Effector memory CD8-positive, alpha-beta T cell (primary cell): ENCODE measurements at regions not wholly inside any gene's neighbourhood (a gene's known extent, or its start where the extent isn't known, plus 50 kb on each side); places are given as distances from the start of the nearest gene placed in this dataset.
"Not testable (repeated sequence)": the region's sequence is repeated elsewhere in the genome, so short reads cannot be mapped to it uniquely, and the experiment has no call there.

ENCODE experiments used
- ATAC-seq: fragments of 150-1000 bp; cut with Tn5 transposase; replicated peaks from 2 replicates; pipeline ENCODE4 v1.10.0; 2021; ENCODE audit warnings: mild to moderate bottlenecking, moderate library complexity
- DNase-seq, 3 experiments: peaks; one replicate each; pipeline ENCODE4 v3.0.0; 2021
- H3K27ac Mint-ChIP-seq, 2 donors: one replicate each; pipeline ENCODE4 v1.8.0; 2022; ENCODE audit warnings: mild to moderate bottlenecking in 2 of 2, mixed read lengths in 2 of 2, moderate library complexity in 2 of 2
- H3K27me3 Mint-ChIP-seq, 2 donors: one replicate each; pipeline ENCODE4 v1.8.0; 2022; ENCODE audit warnings: mixed read lengths in 2 of 2
- H3K36me3 Mint-ChIP-seq: one replicate; pipeline ENCODE4 v1.8.0; 2022; ENCODE audit warnings: mild to moderate bottlenecking, moderate library complexity, mixed read lengths; ENCODE audit not compliant: insufficient read depth
- H3K4me1 Mint-ChIP-seq, 2 donors: one replicate each; pipeline ENCODE4 v1.8.0; 2022; ENCODE audit warnings: low read depth in 2 of 2, mixed read lengths in 2 of 2
- H3K4me3 Mint-ChIP-seq, 2 donors: one replicate each; pipeline ENCODE4 v1.8.0; 2022; ENCODE audit warnings: mild to moderate bottlenecking in 2 of 2, mixed read lengths in 2 of 2, moderate library complexity in 2 of 2
- H3K9me3 Mint-ChIP-seq, 2 donors: one replicate each; pipeline ENCODE4 v1.8.0; 2022; ENCODE audit warnings: mixed read lengths in 2 of 2

DNA sequence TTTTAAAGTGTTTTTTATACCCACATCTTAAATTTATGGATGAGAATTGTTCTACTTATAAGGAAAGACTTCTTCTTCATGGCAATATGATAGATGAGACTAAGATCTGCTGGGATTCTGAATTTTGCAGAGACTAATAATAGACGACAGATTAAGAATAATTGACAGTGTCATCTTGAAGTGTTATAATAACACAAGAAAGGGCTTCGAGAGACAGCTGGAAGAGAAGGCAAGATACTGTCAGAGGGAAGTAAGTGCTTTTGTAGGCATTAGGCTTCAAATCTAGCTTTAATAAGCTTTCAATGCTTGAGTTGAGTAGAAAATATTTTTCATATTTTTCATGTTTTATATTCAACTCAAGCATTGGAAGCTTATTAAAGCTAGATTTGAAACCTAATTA is 797.6 kb upstream of the PABPC4L start:
- no peaks in the 10 kb centered on the region for H3K27me3 Mint-ChIP-seq
- H3K4me3 Mint-ChIP-seq, result no peak overlapping the region
- peaks cover 3 to 12% of the 10 kb centered on the region in 2 donors for H3K9me3 Mint-ChIP-seq
- no peak for DNase-seq
- no peaks in the 10 kb centered on the region for H3K36me3 Mint-ChIP-seq
- no peak for ATAC-seq
- no peaks in the 10 kb centered on the region for H3K4me1 Mint-ChIP-seq
- H3K27ac Mint-ChIP-seq, result no peak overlapping the region

GRCh38 chr4:134961963-134962362 is 760.4 kb upstream of the PABPC4L start:
- H3K4me3 Mint-ChIP-seq, result no peak overlapping the region
- no peak for DNase-seq
- H3K27me3 Mint-ChIP-seq, result no peaks in the 10 kb centered on the region
- ATAC-seq, result no peak
- peaks cover 3% of the 10 kb centered on the region for H3K36me3 Mint-ChIP-seq
- H3K9me3 Mint-ChIP-seq, result peaks cover 12 to 18% of the 10 kb centered on the region in 2 donors
- H3K27ac Mint-ChIP-seq, result no peak overlapping the region
- H3K4me1 Mint-ChIP-seq, result no peaks in the 10 kb centered on the region

DNA sequence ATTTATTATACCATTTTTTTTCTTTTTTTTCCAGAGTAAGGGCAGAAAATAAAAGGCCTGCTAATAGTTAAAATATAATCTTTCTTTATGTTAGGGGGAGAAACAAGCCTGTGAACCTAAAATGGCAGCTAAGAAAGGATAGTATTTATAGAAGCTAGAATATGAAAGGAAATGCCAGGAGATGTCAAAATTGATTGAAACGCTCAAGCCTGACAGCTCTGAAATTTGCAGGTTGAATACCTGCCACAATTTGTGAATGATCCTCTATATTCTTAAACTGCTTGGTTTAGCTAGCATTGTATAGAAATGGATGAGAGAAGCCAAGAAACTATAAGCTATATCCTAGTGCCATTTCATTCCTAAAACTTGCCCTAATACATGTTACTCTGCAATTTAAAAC is 757.3 kb upstream of the PABPC4L start:
- no peak overlapping the region for H3K27ac Mint-ChIP-seq
- no peaks in the 10 kb centered on the region for H3K27me3 Mint-ChIP-seq
- no peak for DNase-seq
- peaks cover 5 to 17% of the 10 kb centered on the region in 2 donors for H3K9me3 Mint-ChIP-seq
- H3K4me3 Mint-ChIP-seq, result no peak overlapping the region
- H3K4me1 Mint-ChIP-seq, result no peaks in the 10 kb centered on the region
- ATAC-seq, result no peak
- peaks cover 3% of the 10 kb centered on the region for H3K36me3 Mint-ChIP-seq

DNA sequence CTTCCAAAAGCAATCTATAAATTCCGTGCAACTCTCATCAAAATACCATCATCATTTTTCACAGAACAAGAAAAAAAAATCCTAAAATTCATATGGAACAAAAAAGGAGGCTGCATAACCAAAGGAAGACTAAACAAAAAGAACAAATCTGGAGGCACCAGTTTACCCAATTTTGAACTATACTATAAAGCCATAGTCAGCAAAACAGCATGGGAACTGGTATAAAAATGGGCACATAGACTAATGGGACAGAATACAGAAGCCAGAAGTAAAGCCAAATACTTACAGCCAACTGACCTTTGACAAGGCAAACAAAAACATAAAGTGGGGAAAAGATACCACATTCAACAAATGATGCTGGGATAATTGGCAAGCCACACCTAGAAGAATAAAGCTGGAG is 753.5 kb upstream of the PABPC4L start:
- H3K27me3 Mint-ChIP-seq, result no peaks in the 10 kb centered on the region
- ATAC-seq (no peak), DNase-seq (no peak)
- no peaks in the 10 kb centered on the region for H3K4me1 Mint-ChIP-seq
- no peak overlapping the region for H3K27ac Mint-ChIP-seq
- no peaks in the 10 kb centered on the region for H3K36me3 Mint-ChIP-seq
- no peak overlapping the region for H3K4me3 Mint-ChIP-seq
- H3K9me3 Mint-ChIP-seq, result peaks cover 7 to 24% of the 10 kb centered on the region in 2 donors

GRCh38 chr4:134952775-134953174 is 751.2 kb upstream of the PABPC4L start:
- no peaks in the 10 kb centered on the region for H3K36me3 Mint-ChIP-seq
- DNase-seq (no peak), ATAC-seq (no peak)
- H3K4me1 Mint-ChIP-seq, result no peaks in the 10 kb centered on the region
- no peaks in the 10 kb centered on the region for H3K27me3 Mint-ChIP-seq
- H3K4me3 Mint-ChIP-seq, result no peak overlapping the region
- H3K9me3 Mint-ChIP-seq, result peaks cover 4 to 24% of the 10 kb centered on the region in 2 donors
- no peak overlapping the region for H3K27ac Mint-ChIP-seq

GRCh38 chr4:134952305-134952704 is 750.7 kb upstream of the PABPC4L start:
- no peak overlapping the region for H3K27ac Mint-ChIP-seq
- no peak for ATAC-seq
- no peaks in the 10 kb centered on the region for H3K36me3 Mint-ChIP-seq
- peaks cover 4 to 24% of the 10 kb centered on the region in 2 donors for H3K9me3 Mint-ChIP-seq
- no peaks in the 10 kb centered on the region for H3K4me1 Mint-ChIP-seq
- H3K4me3 Mint-ChIP-seq, result no peak overlapping the region
- H3K27me3 Mint-ChIP-seq, result no peaks in the 10 kb centered on the region
- no peak for DNase-seq

- Mint-ChIP-seq H3K36me3 (no peaks in the 10 kb centered on the region), H3K9me3 (peaks cover 3 to 16% of the 10 kb centered on the region in 2 donors), H3K4me3 (no peak overlapping the region), H3K4me1 (no peaks in the 10 kb centered on the region), H3K27ac (no peak overlapping the region), H3K27me3 (no peaks in the 10 kb centered on the region)
- DNase-seq (no peak), ATAC-seq (no peak)
These were observed 746.6 kb upstream of the PABPC4L start for GRCh38 chr4:134948110-134948642.

- Mint-ChIP-seq H3K27me3 (no peaks in the 10 kb centered on the region), H3K36me3 (no peaks in the 10 kb centered on the region), H3K9me3 (peaks cover 4 to 12% of the 10 kb centered on the region in 2 donors), H3K4me1 (no peaks in the 10 kb centered on the region), H3K4me3 (no peak overlapping the region), H3K27ac (no peak overlapping the region)
- DNase-seq, result no peak
- no peak for ATAC-seq
These were observed 742.5 kb upstream of the PABPC4L start for GRCh38 chr4:134944115-134944514.

GRCh38 chr4:134936014-134936413 is 734.4 kb upstream of the PABPC4L start:
- no peak for ATAC-seq
- Mint-ChIP-seq H3K36me3 (no peaks in the 10 kb centered on the region), H3K27me3 (no peaks in the 10 kb centered on the region), H3K4me3 (no peak overlapping the region), H3K4me1 (no peaks in the 10 kb centered on the region), H3K9me3 (peaks cover under 1 to 6% of the 10 kb centered on the region in 2 donors), H3K27ac (no peak overlapping the region)
- no peak for DNase-seq

- no peak overlapping the region for H3K4me3 Mint-ChIP-seq
- H3K9me3 Mint-ChIP-seq, result peaks cover 7 to 8% of the 10 kb centered on the region in 2 donors
- H3K27me3 Mint-ChIP-seq, result no peaks in the 10 kb centered on the region
- no peaks in the 10 kb centered on the region for H3K36me3 Mint-ChIP-seq
- no peaks in the 10 kb centered on the region for H3K4me1 Mint-ChIP-seq
- no peak for ATAC-seq
- H3K27ac Mint-ChIP-seq, result no peak overlapping the region
- no peak for DNase-seq
These were observed 733.7 kb upstream of the PABPC4L start for GRCh38 chr4:134935320-134935719.

DNA sequence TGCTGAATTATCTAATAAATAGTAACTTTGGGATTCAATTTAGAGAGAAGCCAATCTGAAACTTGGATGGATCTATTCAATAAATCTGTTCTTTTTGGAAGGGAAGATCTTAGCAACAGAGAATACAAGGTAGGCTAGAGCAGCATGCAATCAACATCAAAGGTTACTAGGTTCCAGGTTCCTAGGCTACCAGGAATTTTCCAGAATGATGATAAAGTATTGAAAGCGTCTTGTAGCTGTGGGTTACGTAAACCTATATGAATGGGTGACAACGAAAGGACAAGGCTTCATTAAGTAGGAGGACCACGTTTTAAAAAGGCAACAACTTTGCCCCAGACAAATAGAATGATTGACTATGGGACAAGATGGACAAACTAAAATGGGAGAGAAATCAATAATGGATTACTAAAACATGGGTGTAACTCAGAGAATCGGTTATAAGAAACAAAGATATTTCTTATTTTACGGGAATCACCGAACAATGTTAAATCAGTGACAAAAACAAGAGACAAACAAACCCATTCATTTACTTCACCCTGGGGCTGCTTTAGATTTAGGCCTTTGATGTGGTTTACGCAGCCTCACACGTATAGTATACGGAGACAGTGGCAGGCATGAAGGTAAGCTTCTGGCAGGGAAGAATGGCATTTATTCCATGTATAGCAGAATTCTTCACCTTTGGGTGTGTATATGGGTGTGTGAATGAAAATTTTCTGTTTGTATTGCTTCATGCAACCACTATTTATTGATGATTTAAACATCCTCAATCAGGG is 732.6 kb upstream of the PABPC4L start:
- H3K36me3 Mint-ChIP-seq, result no peaks in the 10 kb centered on the region
- peaks cover 6 to 9% of the 10 kb centered on the region in 2 donors for H3K9me3 Mint-ChIP-seq
- H3K27ac Mint-ChIP-seq, result no peak overlapping the region
- DNase-seq (no peak), ATAC-seq (no peak)
- no peak overlapping the region for H3K4me3 Mint-ChIP-seq
- H3K27me3 Mint-ChIP-seq, result no peaks in the 10 kb centered on the region
- no peaks in the 10 kb centered on the region for H3K4me1 Mint-ChIP-seq

- H3K27ac Mint-ChIP-seq, result no peak overlapping the region
These were observed 713.8 kb upstream of the PABPC4L start for GRCh38 chr4:134915355-134915754.

DNA sequence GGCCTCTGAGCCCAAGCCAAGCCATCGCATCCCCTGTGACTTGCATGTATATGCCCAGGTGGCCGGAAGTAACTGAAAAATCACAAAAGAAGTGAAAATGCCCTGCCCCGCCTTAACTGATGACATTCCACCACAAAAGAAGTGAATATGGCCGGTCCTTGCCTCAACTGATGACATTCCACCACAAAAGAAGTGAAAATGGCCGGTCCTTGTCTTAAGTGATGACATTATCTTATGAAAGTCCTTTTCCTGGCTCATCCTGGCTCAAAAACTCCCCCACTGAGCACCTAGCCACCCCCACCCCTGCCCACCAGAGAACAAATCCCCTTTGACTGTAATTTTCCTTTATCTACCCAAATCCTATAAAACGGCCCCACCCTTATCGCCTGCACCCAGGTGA is 712.7 kb upstream of the PABPC4L start:
- H3K4me1 Mint-ChIP-seq, ATAC-seq, H3K27me3 Mint-ChIP-seq, H3K27ac Mint-ChIP-seq, H3K4me3 Mint-ChIP-seq, H3K9me3 Mint-ChIP-seq, DNase-seq, H3K36me3 Mint-ChIP-seq: not testable (repeated sequence)

More at GRCh38 chr4:134915355-134915754, 713.8 kb upstream of the PABPC4L start:
- Mint-ChIP-seq H3K4me3 (no peak overlapping the region), H3K36me3 (no peaks in the 10 kb centered on the region), H3K9me3 (peaks cover 0 to 4% of the 10 kb centered on the region in 2 donors), H3K27me3 (no peaks in the 10 kb centered on the region), H3K4me1 (no peaks in the 10 kb centered on the region)
- DNase-seq (no peak), ATAC-seq (no peak)

DNA sequence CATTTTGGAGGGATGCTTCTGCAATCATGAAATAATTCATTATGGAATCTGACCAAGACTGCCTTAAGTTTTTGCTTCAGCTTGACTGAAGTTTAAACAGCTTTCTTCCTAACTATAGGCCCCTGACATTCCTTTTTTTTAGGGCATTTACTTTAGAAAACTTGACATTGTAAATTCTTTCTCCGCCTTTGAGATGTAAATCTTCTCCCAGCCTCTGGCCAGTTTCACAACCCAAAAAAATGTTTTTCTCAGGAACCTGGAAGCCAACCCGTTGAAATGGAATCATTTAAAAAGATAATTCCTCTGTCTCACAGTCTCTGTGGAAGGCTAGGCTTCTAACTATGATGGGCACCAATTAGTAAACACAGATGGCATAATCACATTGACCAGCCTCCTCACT is 710.4 kb upstream of the PABPC4L start:
- H3K4me3 Mint-ChIP-seq, result no peak overlapping the region
- ATAC-seq (no peak), DNase-seq (no peak)
- no peaks in the 10 kb centered on the region for H3K4me1 Mint-ChIP-seq
- peaks cover 0 to 4% of the 10 kb centered on the region in 2 donors for H3K9me3 Mint-ChIP-seq
- H3K36me3 Mint-ChIP-seq, result no peaks in the 10 kb centered on the region
- H3K27me3 Mint-ChIP-seq, result no peaks in the 10 kb centered on the region
- no peak overlapping the region for H3K27ac Mint-ChIP-seq
